SK-N-SH (cell line): ENCODE measurements at regions not wholly inside any gene's neighbourhood (a gene's known extent, or its start where the extent isn't known, plus 50 kb on each side); places are given as distances from the start of the nearest gene placed in this dataset.

Experiments used
- EP300 ChIP-seq, 2 experiments: IDR thresholded peaks; 2 replicates each; pipeline versions ENCODE4 v1.4.0 to v1.6.1; 2012; ENCODE audit warnings: borderline replicate concordance in 1 of 2, low read depth in 1 of 2, low read length in 1 of 2
- EZH2phosphoT487 ChIP-seq: fragments of 200-600 bp; sonication (generic); IDR thresholded peaks from 2 replicates; pipeline ENCODE4 v1.6.1; 2017; ENCODE audit warnings: low read depth, mixed run types, mild to moderate bottlenecking, antibody characterized with exemption, moderate library complexity, borderline replicate concordance
- FOXM1 ChIP-seq: IDR thresholded peaks from 2 replicates; pipeline ENCODE4 v1.4.0; 2012; ENCODE audit warnings: low read depth, mild to moderate bottlenecking
- MEF2A ChIP-seq: IDR thresholded peaks from 2 replicates; pipeline ENCODE4 v1.4.0; 2012; ENCODE audit warnings: low read depth, borderline replicate concordance
- MXI1 ChIP-seq: IDR thresholded peaks from 2 replicates; pipeline ENCODE4 v1.6.1; 2012; ENCODE audit warnings: mild to moderate bottlenecking, low read depth, low read length, improper control_type of control experiment
- NFIC ChIP-seq: IDR thresholded peaks from 2 replicates; pipeline ENCODE4 v1.4.0; 2012; ENCODE audit warnings: borderline replicate concordance
- POLR2AphosphoS5 ChIP-seq: IDR thresholded peaks from 2 replicates; pipeline ENCODE4 v1.6.1; 2012; ENCODE audit warnings: low read depth, low read length
- RAD21 ChIP-seq: IDR thresholded peaks from 2 replicates; pipeline ENCODE4 v1.6.1; 2012; ENCODE audit warnings: mild to moderate bottlenecking, low read length
- RFX5 ChIP-seq: IDR thresholded peaks from 2 replicates; pipeline ENCODE4 v1.6.1; 2012; ENCODE audit warnings: mild to moderate bottlenecking, improper control_type of control experiment, low read length
- SIN3A ChIP-seq: IDR thresholded peaks from 2 replicates; pipeline ENCODE4 v1.6.1; 2012; ENCODE audit warnings: low read depth, mild to moderate bottlenecking, low read length, moderate library complexity, borderline replicate concordance
- YY1 ChIP-seq: IDR thresholded peaks from 2 replicates; pipeline ENCODE4 v1.4.0; 2012; ENCODE audit warnings: low read depth, mild to moderate bottlenecking
- TF ChIP-seq, protein P1 (sequence below): fragments of 200-600 bp; sonication (generic); IDR thresholded peaks from 2 replicates; pipeline ENCODE4 v1.6.1; 2017; ENCODE audit warnings: antibody characterized with exemption, mild to moderate bottlenecking, moderate library complexity
- TF ChIP-seq, protein P2 (sequence below): fragments of 150-350 bp; IDR thresholded peaks from 2 replicates; pipeline ENCODE4 v1.6.1; 2016; ENCODE audit warnings: mild to moderate bottlenecking, low read depth, low read length

DNA sequence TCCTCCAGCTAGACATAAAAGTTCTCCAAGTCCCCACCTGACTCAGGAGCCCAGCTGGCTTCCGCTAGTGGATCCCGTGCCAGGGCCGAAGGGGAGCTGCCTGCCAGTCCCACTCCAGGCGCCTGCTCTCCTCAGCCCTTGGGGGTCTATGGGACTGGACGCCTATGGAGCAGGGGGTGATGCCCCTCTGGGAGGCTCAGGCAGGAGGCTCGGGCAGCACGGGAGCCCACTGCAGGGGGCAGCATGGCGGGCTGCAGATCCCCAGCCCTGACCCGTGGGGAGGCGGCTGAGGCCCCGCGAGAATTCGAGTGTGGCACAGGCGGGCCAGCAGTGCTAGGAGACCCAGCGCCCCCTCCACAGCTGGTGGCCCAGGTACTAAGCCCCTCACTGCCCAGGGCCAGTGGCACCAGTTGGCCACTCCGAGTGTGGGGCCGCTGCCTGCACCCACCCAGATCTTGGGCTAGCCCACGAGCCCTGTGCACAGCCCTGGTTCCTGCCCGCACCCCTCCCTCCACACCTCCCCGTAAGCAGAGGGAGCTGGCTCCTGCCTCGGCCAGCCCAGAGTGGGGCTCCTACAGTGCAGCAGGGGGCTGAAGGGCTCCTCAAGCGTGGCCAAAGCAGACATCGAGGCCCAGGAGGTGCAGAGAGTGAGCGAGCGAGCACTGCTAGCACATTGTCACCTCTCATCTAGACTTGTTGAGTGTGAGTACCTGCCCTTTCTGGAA is 221.3 kb upstream of the NSMCE3 start:
- TF ChIP-seq, protein P1, sequence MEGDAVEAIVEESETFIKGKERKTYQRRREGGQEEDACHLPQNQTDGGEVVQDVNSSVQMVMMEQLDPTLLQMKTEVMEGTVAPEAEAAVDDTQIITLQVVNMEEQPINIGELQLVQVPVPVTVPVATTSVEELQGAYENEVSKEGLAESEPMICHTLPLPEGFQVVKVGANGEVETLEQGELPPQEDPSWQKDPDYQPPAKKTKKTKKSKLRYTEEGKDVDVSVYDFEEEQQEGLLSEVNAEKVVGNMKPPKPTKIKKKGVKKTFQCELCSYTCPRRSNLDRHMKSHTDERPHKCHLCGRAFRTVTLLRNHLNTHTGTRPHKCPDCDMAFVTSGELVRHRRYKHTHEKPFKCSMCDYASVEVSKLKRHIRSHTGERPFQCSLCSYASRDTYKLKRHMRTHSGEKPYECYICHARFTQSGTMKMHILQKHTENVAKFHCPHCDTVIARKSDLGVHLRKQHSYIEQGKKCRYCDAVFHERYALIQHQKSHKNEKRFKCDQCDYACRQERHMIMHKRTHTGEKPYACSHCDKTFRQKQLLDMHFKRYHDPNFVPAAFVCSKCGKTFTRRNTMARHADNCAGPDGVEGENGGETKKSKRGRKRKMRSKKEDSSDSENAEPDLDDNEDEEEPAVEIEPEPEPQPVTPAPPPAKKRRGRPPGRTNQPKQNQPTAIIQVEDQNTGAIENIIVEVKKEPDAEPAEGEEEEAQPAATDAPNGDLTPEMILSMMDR, result no peak
- no peak for TF ChIP-seq POLR2AphosphoS5
- TF ChIP-seq RAD21, result no peak
- no peak for TF ChIP-seq EZH2phosphoT487
- TF ChIP-seq EP300 (IDR thresholded peaks at IDR 0.05; ENCODE audit: borderline replicate concordance in 1 of 2, low read depth in 1 of 2, low read length in 1 of 2), result no peak
- no peak for TF ChIP-seq YY1
- no peak for TF ChIP-seq MXI1
- TF ChIP-seq FOXM1, result no peak
- TF ChIP-seq, protein P2, sequence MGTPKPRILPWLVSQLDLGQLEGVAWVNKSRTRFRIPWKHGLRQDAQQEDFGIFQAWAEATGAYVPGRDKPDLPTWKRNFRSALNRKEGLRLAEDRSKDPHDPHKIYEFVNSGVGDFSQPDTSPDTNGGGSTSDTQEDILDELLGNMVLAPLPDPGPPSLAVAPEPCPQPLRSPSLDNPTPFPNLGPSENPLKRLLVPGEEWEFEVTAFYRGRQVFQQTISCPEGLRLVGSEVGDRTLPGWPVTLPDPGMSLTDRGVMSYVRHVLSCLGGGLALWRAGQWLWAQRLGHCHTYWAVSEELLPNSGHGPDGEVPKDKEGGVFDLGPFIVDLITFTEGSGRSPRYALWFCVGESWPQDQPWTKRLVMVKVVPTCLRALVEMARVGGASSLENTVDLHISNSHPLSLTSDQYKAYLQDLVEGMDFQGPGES, result no peak
- no peak for TF ChIP-seq NFIC
- no peak for TF ChIP-seq SIN3A
- TF ChIP-seq MEF2A, result no peak
- TF ChIP-seq RFX5, result no peak
